ENCODE measurements at regions not wholly inside any gene's neighbourhood (a gene's known extent, or its start where the extent isn't known, plus 50 kb on each side); places are given as distances from the start of the nearest gene placed in this dataset.

DNA sequence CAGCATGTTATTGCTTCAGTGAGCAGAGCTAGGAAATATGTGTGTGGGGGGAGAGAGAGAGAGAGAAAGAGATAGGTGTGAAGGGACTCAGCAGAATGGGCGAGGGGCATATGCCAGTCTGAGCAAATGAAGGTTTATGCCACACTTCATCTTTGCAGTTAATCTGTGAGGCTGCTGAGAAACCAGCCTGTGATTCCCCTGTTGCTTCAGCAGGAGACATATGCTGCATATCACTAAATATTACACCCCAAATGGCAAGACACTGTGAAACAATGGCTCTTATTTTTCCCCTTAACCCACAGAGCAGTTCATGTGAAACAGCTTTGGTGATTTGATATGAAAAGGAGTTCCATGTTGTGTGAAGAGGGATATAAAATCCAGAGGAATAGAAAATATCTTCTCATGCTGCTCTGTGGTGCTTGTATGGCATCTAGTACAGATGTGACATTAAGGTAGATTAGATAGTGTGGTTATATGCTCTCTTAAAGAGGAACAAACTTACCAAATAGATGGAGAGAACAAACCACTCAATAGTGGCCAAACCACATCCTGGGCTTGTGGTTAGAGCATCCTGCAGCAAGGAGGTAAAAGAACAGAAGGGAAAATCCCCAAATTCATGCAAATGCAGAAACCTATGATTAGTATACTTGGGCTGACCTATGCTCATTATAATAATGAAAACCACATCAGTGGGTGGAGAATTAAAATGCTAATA, 864.2 kb downstream of the FAM181B start:
- Mint-ChIP-seq H3K27me3 (no peaks in the 10 kb centered on the region), H3K36me3 (ENCODE audit: low read depth) (no peaks in the 10 kb centered on the region), H3K4me3 (peak overlapping the region; percentile 73), H3K4me1 (ENCODE audit: low read depth) (peaks cover 53% of the 10 kb centered on the region), H3K27ac (peak overlapping the region; percentile 95), H3K9me3 (no peaks in the 10 kb centered on the region)
- ChIA-PET CTCF (no interaction called here), POLR2A (interaction anchor here (0.6 kb wide), 1 partner anchor 1338 kb away, joined by 3 read pairs; no protein-coding TSS in a partner anchor)
- H3K9me3 ChIP-seq (ENCODE audit: control insufficient read depth in 1 of 2, insufficient read depth in 1 of 2, low read length in 2 of 2), result no peaks in the 10 kb centered on the region
- ATAC-seq (ENCODE audit: poor library complexity) (peak; percentile 84), DNase-seq (peak; percentile 46 to 96 (median 66))
- H3K4me1 ChIP-seq (ENCODE audit: insufficient read depth, low read length), result peaks cover 14% of the 10 kb centered on the region
- peak overlapping the region; percentile 40 for H3K4me3 ChIP-seq (ENCODE audit: low read length)
- intact Hi-C loops (cut with DNase I, micrococcal nuclease), result loop anchor here in 1 of 2 experiments (5.0 kb wide), 1 partner anchor 82 kb away; no protein-coding TSS in a partner anchor
- TF ChIP-seq, protein P1, sequence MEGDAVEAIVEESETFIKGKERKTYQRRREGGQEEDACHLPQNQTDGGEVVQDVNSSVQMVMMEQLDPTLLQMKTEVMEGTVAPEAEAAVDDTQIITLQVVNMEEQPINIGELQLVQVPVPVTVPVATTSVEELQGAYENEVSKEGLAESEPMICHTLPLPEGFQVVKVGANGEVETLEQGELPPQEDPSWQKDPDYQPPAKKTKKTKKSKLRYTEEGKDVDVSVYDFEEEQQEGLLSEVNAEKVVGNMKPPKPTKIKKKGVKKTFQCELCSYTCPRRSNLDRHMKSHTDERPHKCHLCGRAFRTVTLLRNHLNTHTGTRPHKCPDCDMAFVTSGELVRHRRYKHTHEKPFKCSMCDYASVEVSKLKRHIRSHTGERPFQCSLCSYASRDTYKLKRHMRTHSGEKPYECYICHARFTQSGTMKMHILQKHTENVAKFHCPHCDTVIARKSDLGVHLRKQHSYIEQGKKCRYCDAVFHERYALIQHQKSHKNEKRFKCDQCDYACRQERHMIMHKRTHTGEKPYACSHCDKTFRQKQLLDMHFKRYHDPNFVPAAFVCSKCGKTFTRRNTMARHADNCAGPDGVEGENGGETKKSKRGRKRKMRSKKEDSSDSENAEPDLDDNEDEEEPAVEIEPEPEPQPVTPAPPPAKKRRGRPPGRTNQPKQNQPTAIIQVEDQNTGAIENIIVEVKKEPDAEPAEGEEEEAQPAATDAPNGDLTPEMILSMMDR (IDR thresholded peaks at IDR 0.05), result no peak
- H3K27ac ChIP-seq (ENCODE audit: low read depth in 1 of 2, low read length in 2 of 2), result peak overlapping the region; percentile 23 to 64
- H3K27me3 ChIP-seq (ENCODE audit: control insufficient read depth in 1 of 2, insufficient read depth in 2 of 2, low read length in 2 of 2), result no peaks in the 10 kb centered on the region
- H3K36me3 ChIP-seq (ENCODE audit: insufficient read depth, low read length), result no peaks in the 10 kb centered on the region

- ChIA-PET POLR2A (no interaction called here), CTCF (no interaction called here)
- Mint-ChIP-seq H3K27ac (no peak overlapping the region), H3K36me3 (ENCODE audit: low read depth) (no peaks in the 10 kb centered on the region), H3K27me3 (no peaks in the 10 kb centered on the region), H3K4me3 (no peak overlapping the region), H3K9me3 (no peaks in the 10 kb centered on the region), H3K4me1 (ENCODE audit: low read depth) (peaks cover 46% of the 10 kb centered on the region)
- intact Hi-C loops (cut with DNase I, micrococcal nuclease), result loop anchor here in 1 of 2 experiments (5.0 kb wide), 1 partner anchor 80 kb away; no protein-coding TSS in a partner anchor
- TF ChIP-seq, protein P1 (IDR thresholded peaks at IDR 0.05), result no peak
- H3K4me1 ChIP-seq (ENCODE audit: insufficient read depth, low read length), result peaks cover 14% of the 10 kb centered on the region
- no peak overlapping the region for H3K4me3 ChIP-seq (ENCODE audit: low read length)
- no peaks in the 10 kb centered on the region for H3K9me3 ChIP-seq (ENCODE audit: control insufficient read depth in 1 of 2, insufficient read depth in 1 of 2, low read length in 2 of 2)
- H3K27ac ChIP-seq (ENCODE audit: low read depth in 1 of 2, low read length in 2 of 2), result no peak overlapping the region
- ATAC-seq (ENCODE audit: poor library complexity), result no peak
- no peaks in the 10 kb centered on the region for H3K27me3 ChIP-seq (ENCODE audit: control insufficient read depth in 1 of 2, insufficient read depth in 2 of 2, low read length in 2 of 2)
- H3K36me3 ChIP-seq (ENCODE audit: insufficient read depth, low read length), result no peaks in the 10 kb centered on the region
- DNase-seq, result no peak
These were observed 866.8 kb downstream of the FAM181B start for GRCh38 chr11:81866896-81867295.

- Histone ChIP-seq H3K27me3 (ENCODE audit: control insufficient read depth in 1 of 2, insufficient read depth in 2 of 2, low read length in 2 of 2) (no peaks in the 10 kb centered on the region), H3K27ac (ENCODE audit: low read depth in 1 of 2, low read length in 2 of 2) (no peak overlapping the region), H3K4me1 (ENCODE audit: insufficient read depth, low read length) (no peaks in the 10 kb centered on the region), H3K4me3 (ENCODE audit: low read length) (no peak overlapping the region), H3K9me3 (ENCODE audit: control insufficient read depth in 1 of 2, insufficient read depth in 1 of 2, low read length in 2 of 2) (no peaks in the 10 kb centered on the region), H3K36me3 (ENCODE audit: insufficient read depth, low read length) (no peaks in the 10 kb centered on the region)
- H3K27me3 Mint-ChIP-seq, result no peaks in the 10 kb centered on the region
- H3K4me1 Mint-ChIP-seq (ENCODE audit: low read depth), result no peaks in the 10 kb centered on the region
- H3K9me3 Mint-ChIP-seq, result no peaks in the 10 kb centered on the region
- ChIA-PET CTCF (no interaction called here), POLR2A (no interaction called here)
- intact Hi-C loops (cut with DNase I, micrococcal nuclease), result no loop called here
- H3K36me3 Mint-ChIP-seq (ENCODE audit: low read depth), result no peaks in the 10 kb centered on the region
- no peak for ATAC-seq (ENCODE audit: poor library complexity)
- TF ChIP-seq, protein P1 (IDR thresholded peaks at IDR 0.05), result no peak
- no peak overlapping the region for H3K4me3 Mint-ChIP-seq
- DNase-seq, result no peak
- no peak overlapping the region for H3K27ac Mint-ChIP-seq
These were observed 876.3 kb downstream of the FAM181B start for GRCh38 chr11:81857386-81857785.

Measured in CD4-positive, alpha-beta T cell (primary cell).